PC-9 (cell line): ENCODE measurements at regions not wholly inside any gene's neighbourhood (a gene's known extent, or its start where the extent isn't known, plus 50 kb on each side); places are given as distances from the start of the nearest gene placed in this dataset.

Experiments used
- CTCF ChIP-seq: fragments of 200-600 bp; sonication (generic); conservative IDR thresholded peaks from 2 replicates; pipeline ENCODE4 v1.6.1; 2017; ENCODE audit warnings: mixed run types, antibody characterized with exemption, mild to moderate bottlenecking, moderate library complexity
- EZH2 ChIP-seq: fragments of 200-600 bp; sonication (generic); IDR thresholded peaks from 2 replicates; pipeline ENCODE4 v1.8.0; 2017; ENCODE audit warnings: antibody characterized with exemption, low read depth

GRCh38 chr14:44352201-44352600 is 154.9 kb downstream of the FSCB start:
- TF ChIP-seq EZH2 (no peak), CTCF (no peak)
